Endothelial cell of umbilical vein (primary cell): ENCODE measurements at regions not wholly inside any gene's neighbourhood (a gene's known extent, or its start where the extent isn't known, plus 50 kb on each side); places are given as distances from the start of the nearest gene placed in this dataset.

Experiments used
- EZH2 ChIP-seq: IDR thresholded peaks from 2 replicates; pipeline ENCODE4 v1.6.1; 2012; ENCODE audit warnings: borderline replicate concordance, low read depth, mild to moderate bottlenecking, moderate library complexity, low read length, inconsistent platforms; ENCODE audit not compliant: severe bottlenecking
- TF ChIP-seq, protein P1 (sequence below), 2 donors: IDR thresholded peaks; 1 replicate in 1 of 2; 2 replicates in 1 of 2; pipeline ENCODE4 v1.5.1; 2011; ENCODE audit warnings: low read length in 2 of 2, mild to moderate bottlenecking in 2 of 2, moderate library complexity in 2 of 2, control low read depth in 1 of 2, inconsistent platforms in 1 of 2, low read depth in 1 of 2; ENCODE audit not compliant: insufficient read depth in 1 of 2; ENCODE audit errors: extremely low read depth in 1 of 2

GRCh38 chr14:100430571-100430970, 107.4 kb downstream of the SLC25A47 start:
- TF ChIP-seq, protein P1, sequence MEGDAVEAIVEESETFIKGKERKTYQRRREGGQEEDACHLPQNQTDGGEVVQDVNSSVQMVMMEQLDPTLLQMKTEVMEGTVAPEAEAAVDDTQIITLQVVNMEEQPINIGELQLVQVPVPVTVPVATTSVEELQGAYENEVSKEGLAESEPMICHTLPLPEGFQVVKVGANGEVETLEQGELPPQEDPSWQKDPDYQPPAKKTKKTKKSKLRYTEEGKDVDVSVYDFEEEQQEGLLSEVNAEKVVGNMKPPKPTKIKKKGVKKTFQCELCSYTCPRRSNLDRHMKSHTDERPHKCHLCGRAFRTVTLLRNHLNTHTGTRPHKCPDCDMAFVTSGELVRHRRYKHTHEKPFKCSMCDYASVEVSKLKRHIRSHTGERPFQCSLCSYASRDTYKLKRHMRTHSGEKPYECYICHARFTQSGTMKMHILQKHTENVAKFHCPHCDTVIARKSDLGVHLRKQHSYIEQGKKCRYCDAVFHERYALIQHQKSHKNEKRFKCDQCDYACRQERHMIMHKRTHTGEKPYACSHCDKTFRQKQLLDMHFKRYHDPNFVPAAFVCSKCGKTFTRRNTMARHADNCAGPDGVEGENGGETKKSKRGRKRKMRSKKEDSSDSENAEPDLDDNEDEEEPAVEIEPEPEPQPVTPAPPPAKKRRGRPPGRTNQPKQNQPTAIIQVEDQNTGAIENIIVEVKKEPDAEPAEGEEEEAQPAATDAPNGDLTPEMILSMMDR (IDR thresholded peaks at IDR 0.05; ENCODE audit: extremely low read depth in 1 of 2, insufficient read depth in 1 of 2, low read depth in 1 of 2, low read length in 2 of 2): no peak
- TF ChIP-seq EZH2: no peak
